ENCODE measurements at regions not wholly inside any gene's neighbourhood (a gene's known extent, or its start where the extent isn't known, plus 50 kb on each side); places are given as distances from the start of the nearest gene placed in this dataset.

- TF ChIP-seq POLR2A (IDR thresholded peaks at IDR 0.05), result no peak
- TF ChIP-seq CTCF (IDR thresholded peaks at IDR 0.05), result no peak
- no peak for TF ChIP-seq POLR2AphosphoS5 (IDR thresholded peaks at IDR 0.05; ENCODE audit: insufficient read depth in 1 of 2, low read depth in 1 of 2)
Observed at GRCh38 chr6:84415517-84415916, 188.1 kb upstream of the CEP162 start.
